Smooth muscle cell (in vitro differentiated cells): ENCODE measurements at regions not wholly inside any gene's neighbourhood (a gene's known extent, or its start where the extent isn't known, plus 50 kb on each side); places are given as distances from the start of the nearest gene placed in this dataset.

Experiments used
- DNase-seq: peaks from one replicate; lab custom pipeline; 2025; ENCODE audit not compliant: unreplicated experiment; lab: John Stamatoyannopoulos, UW
- H2AFZ ChIP-seq: fragments of 200-600 bp; sonication (generic); 2 replicates; pipeline ENCODE4 v1.6.0; 2016; ENCODE audit warnings: antibody characterized with exemption, low read depth, mild to moderate bottlenecking
- H3F3A ChIP-seq: fragments of 200-600 bp; sonication (generic); 2 replicates; pipeline ENCODE4 v1.6.0; 2017; ENCODE audit warnings: antibody characterized with exemption, low read depth
- H3K27ac ChIP-seq: fragments of 200-600 bp; sonication (generic); 2 replicates; pipeline ENCODE4 v1.5.1; 2016; ENCODE audit warnings: low read depth, mild to moderate bottlenecking
- H3K27me3 ChIP-seq: fragments of 200-600 bp; sonication (generic); 2 replicates; pipeline ENCODE4 v1.6.1; 2016; ENCODE audit warnings: low read depth, mild to moderate bottlenecking
- H3K36me3 ChIP-seq: fragments of 200-600 bp; sonication (generic); 2 replicates; pipeline ENCODE4 v1.5.1; 2016; ENCODE audit warnings: low read depth
- H3K4me1 ChIP-seq: fragments of 200-600 bp; sonication (generic); 2 replicates; pipeline ENCODE4 v1.5.1; 2016; ENCODE audit warnings: low read depth
- H3K4me2 ChIP-seq: fragments of 200-600 bp; sonication (generic); 2 replicates; pipeline ENCODE4 v1.6.0; 2016; ENCODE audit warnings: mild to moderate bottlenecking
- H3K4me3 ChIP-seq: fragments of 200-600 bp; sonication (generic); 2 replicates; pipeline ENCODE4 v1.5.1; 2016; ENCODE audit warnings: mild to moderate bottlenecking
- H3K79me2 ChIP-seq: fragments of 200-600 bp; sonication (generic); 2 replicates; pipeline ENCODE4 v1.6.0; 2016; ENCODE audit warnings: low read depth, mild to moderate bottlenecking
- H3K9ac ChIP-seq: fragments of 200-600 bp; sonication (generic); 2 replicates; pipeline ENCODE4 v1.6.0; 2016; ENCODE audit warnings: low read depth
- H3K9me3 ChIP-seq: fragments of 200-600 bp; sonication (generic); replicated peaks from 2 replicates; pipeline ENCODE4 v1.5.1; 2016; ENCODE audit warnings: low read depth
- H4K20me1 ChIP-seq: fragments of 200-600 bp; sonication (generic); 2 replicates; pipeline ENCODE4 v1.6.0; 2016; ENCODE audit warnings: low read depth
- WGBS: methylation state at CpG from one replicate; pipeline ENCODE4 v1.1.7; 2016; ENCODE audit warnings: low lambda C conversion rate; 5-methylcytosine and 5-hydroxymethylcytosine counted together
- TF ChIP-seq, protein P1 (sequence below): fragments of 200-600 bp; sonication (generic); IDR thresholded peaks from 2 replicates; pipeline ENCODE4 v1.5.1; 2017; ENCODE audit warnings: borderline replicate concordance, mild to moderate bottlenecking, antibody characterized with exemption; ENCODE audit not compliant: insufficient read depth, poor library complexity, severe bottlenecking

DNA sequence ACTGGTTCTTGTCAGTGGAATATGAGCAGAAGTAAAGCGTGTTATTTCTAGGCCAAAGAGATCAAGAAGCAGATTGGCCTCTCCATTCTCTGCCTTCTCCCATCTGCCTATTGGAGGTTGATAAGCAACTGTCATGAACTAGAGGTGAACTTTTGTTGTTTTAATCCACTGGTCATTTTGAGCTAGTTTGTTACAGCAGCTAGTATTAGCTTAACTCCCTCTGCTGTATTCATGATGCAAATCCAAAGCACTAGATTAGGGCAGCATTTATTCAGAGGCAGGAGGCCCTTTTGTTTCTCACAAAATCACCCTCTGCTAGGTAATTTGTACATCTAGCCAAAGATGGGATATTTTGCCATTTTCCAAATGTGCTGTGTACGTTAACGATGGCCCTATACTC is 97.3 kb upstream of the DPT start:
- Histone ChIP-seq H3K36me3 (no peaks in the 10 kb centered on the region), H3F3A (peaks cover 4% of the 10 kb centered on the region), H3K9ac (no peak overlapping the region), H3K27me3 (no peaks in the 10 kb centered on the region), H3K27ac (no peak overlapping the region), H3K79me2 (no peaks in the 10 kb centered on the region), H3K4me2 (no peak overlapping the region), H2AFZ (no peak overlapping the region), H4K20me1 (no peaks in the 10 kb centered on the region), H3K9me3 (no peaks in the 10 kb centered on the region), H3K4me1 (peaks cover 7% of the 10 kb centered on the region), H3K4me3 (no peak overlapping the region)
- 98% methylated on average over 3 of the region's 3 CpGs for WGBS
- no peak for DNase-seq
- TF ChIP-seq, protein P1, sequence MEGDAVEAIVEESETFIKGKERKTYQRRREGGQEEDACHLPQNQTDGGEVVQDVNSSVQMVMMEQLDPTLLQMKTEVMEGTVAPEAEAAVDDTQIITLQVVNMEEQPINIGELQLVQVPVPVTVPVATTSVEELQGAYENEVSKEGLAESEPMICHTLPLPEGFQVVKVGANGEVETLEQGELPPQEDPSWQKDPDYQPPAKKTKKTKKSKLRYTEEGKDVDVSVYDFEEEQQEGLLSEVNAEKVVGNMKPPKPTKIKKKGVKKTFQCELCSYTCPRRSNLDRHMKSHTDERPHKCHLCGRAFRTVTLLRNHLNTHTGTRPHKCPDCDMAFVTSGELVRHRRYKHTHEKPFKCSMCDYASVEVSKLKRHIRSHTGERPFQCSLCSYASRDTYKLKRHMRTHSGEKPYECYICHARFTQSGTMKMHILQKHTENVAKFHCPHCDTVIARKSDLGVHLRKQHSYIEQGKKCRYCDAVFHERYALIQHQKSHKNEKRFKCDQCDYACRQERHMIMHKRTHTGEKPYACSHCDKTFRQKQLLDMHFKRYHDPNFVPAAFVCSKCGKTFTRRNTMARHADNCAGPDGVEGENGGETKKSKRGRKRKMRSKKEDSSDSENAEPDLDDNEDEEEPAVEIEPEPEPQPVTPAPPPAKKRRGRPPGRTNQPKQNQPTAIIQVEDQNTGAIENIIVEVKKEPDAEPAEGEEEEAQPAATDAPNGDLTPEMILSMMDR: no peak

DNA sequence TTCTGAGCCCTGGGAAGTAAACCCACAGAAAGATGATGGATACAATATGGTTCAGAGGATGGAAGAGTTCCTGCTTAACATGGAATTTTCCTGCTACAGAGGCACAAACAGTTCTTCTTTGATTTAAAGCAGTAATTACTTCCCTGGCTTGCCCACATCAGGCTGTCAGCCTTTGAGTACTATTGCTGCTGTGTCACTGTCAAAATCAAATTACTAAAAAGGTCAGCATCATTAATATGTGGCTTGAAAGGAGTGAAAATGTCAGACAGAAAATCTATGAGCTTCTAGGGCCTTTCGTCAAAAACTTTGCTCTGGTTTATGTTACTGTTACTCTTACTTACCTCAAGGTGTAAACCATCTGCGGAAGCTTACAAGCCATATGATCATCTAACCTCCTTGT is 98.6 kb upstream of the DPT start:
- peak overlapping the region; percentile 52 for H2AFZ ChIP-seq
- H3K27me3 ChIP-seq: no peaks in the 10 kb centered on the region
- 77% methylated on average over 2 of the region's 2 CpGs for WGBS
- no peak overlapping the region for H3K9ac ChIP-seq
- no peaks in the 10 kb centered on the region for H4K20me1 ChIP-seq
- DNase-seq: no peak
- H3K36me3 ChIP-seq: no peaks in the 10 kb centered on the region
- H3K79me2 ChIP-seq: no peaks in the 10 kb centered on the region
- TF ChIP-seq, protein P1: no peak
- no peak overlapping the region for H3K4me2 ChIP-seq
- H3K4me3 ChIP-seq: no peak overlapping the region
- peaks cover 7% of the 10 kb centered on the region for H3K4me1 ChIP-seq
- H3K27ac ChIP-seq: no peak overlapping the region
- H3F3A ChIP-seq: peaks cover 4% of the 10 kb centered on the region
- H3K9me3 ChIP-seq: no peaks in the 10 kb centered on the region

DNA sequence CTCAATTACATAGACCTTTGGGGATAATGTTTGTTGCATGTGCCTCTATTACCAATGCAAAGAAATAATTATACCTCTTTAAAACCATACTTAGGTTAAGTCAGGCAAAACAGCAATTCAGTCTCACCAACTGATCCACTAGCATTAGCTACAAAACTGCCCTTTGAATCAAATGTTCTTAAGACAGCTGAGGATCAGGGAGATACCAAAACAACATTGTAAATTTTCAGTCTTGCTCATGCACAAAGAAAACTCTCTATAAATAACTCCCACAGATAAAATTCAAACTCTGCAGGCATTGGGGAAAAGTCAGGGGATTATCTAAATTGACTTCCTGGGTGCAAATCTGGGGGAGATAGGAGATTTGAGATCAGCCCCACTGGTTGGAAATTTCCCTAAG is 100.9 kb upstream of the DPT start:
- Histone ChIP-seq H3K4me2 (no peak overlapping the region), H3K4me1 (peaks cover 7% of the 10 kb centered on the region), H3F3A (peaks cover 4% of the 10 kb centered on the region), H3K27me3 (no peaks in the 10 kb centered on the region), H4K20me1 (no peaks in the 10 kb centered on the region), H3K36me3 (no peaks in the 10 kb centered on the region), H3K9me3 (no peaks in the 10 kb centered on the region), H2AFZ (no peak overlapping the region), H3K4me3 (no peak overlapping the region), H3K27ac (no peak overlapping the region), H3K9ac (no peak overlapping the region), H3K79me2 (no peaks in the 10 kb centered on the region)
- TF ChIP-seq, protein P1: no peak
- DNase-seq: no peak

DNA sequence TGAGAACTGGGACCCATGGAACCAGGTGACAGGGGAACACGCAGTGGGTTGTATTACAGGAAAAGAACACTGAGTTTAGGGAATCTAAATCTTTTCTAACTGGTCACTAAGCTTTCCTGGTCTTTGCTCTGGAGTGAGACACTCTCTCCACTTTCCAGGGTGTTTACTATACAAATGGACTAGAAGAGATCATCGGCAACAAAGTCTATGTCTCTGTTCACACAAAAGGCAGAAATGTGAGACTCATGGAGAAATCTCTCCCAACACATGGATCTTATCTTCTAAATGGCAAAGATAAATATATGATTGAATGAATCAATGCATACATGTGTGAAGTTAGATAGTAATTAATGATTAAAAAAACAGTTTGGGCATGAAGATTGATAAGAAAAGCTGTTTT is 101.6 kb upstream of the DPT start:
- Histone ChIP-seq H2AFZ (no peak overlapping the region), H3K79me2 (no peaks in the 10 kb centered on the region), H3K4me1 (peaks cover 7% of the 10 kb centered on the region), H3F3A (peaks cover 4% of the 10 kb centered on the region), H3K36me3 (no peaks in the 10 kb centered on the region), H3K9me3 (no peaks in the 10 kb centered on the region), H3K4me3 (no peak overlapping the region), H3K27ac (no peak overlapping the region), H4K20me1 (no peaks in the 10 kb centered on the region), H3K27me3 (no peaks in the 10 kb centered on the region), H3K9ac (no peak overlapping the region), H3K4me2 (peak overlapping the region; percentile 50)
- 72% methylated on average over 2 of the region's 2 CpGs for WGBS
- DNase-seq: no peak
- TF ChIP-seq, protein P1: no peak
